Myocyte (in vitro differentiated cells): ENCODE measurements at regions not wholly inside any gene's neighbourhood (a gene's known extent, or its start where the extent isn't known, plus 50 kb on each side); places are given as distances from the start of the nearest gene placed in this dataset.

Experiments
- DNase-seq: peaks from one replicate; pipeline ENCODE4 v3.0.0-alpha.2; 2012; ENCODE audit warnings: low read depth

GRCh38 chr18:40582105-40582504 lies 1372.9 kb upstream of the PIK3C3 start:
- DNase-seq = no peak

GRCh38 chr18:40577981-40578365 lies 1377.1 kb upstream of the PIK3C3 start:
- DNase-seq = no peak

- DNase-seq = no peak
These were observed 1377.6 kb upstream of the PIK3C3 start for GRCh38 chr18:40577239-40577980.

- no peak for DNase-seq
These were observed 1378.4 kb upstream of the PIK3C3 start for GRCh38 chr18:40576507-40577115.

GRCh38 chr18:40570615-40571014 lies 1384.4 kb upstream of the PIK3C3 start:
- DNase-seq = no peak

- no peak for DNase-seq
These were observed 1385.4 kb upstream of the PIK3C3 start for GRCh38 chr18:40569605-40570004.

- DNase-seq = no peak
These were observed 1388.6 kb upstream of the PIK3C3 start for GRCh38 chr18:40566510-40566844.

- DNase-seq = no peak
These were observed 1389.1 kb upstream of the PIK3C3 start for GRCh38 chr18:40565805-40566509.

GRCh38 chr18:40559556-40559955 lies 1395.5 kb upstream of the PIK3C3 start:
- no peak for DNase-seq

- DNase-seq = no peak
These were observed 1396.2 kb upstream of the PIK3C3 start for GRCh38 chr18:40558706-40559392.

- DNase-seq = no peak
These were observed 1399.1 kb upstream of the PIK3C3 start for GRCh38 chr18:40555914-40556313.

- no peak for DNase-seq
These were observed 1402.0 kb upstream of the PIK3C3 start for GRCh38 chr18:40553029-40553428.

GRCh38 chr18:40546875-40547274 lies 1408.2 kb upstream of the PIK3C3 start:
- no peak for DNase-seq

GRCh38 chr18:40534723-40535122 lies 1420.3 kb upstream of the PIK3C3 start:
- DNase-seq = no peak

GRCh38 chr18:40532046-40532445 lies 1423.0 kb upstream of the PIK3C3 start:
- no peak for DNase-seq

GRCh38 chr18:40531051-40531450 lies 1424.0 kb upstream of the PIK3C3 start:
- no peak for DNase-seq

- no peak for DNase-seq
These were observed 1425.6 kb upstream of the PIK3C3 start for GRCh38 chr18:40529478-40529877.

- DNase-seq = no peak
These were observed 1430.2 kb upstream of the PIK3C3 start for GRCh38 chr18:40524881-40525280.

- no peak for DNase-seq
These were observed 1431.7 kb upstream of the PIK3C3 start for GRCh38 chr18:40523287-40523686.

- no peak for DNase-seq
These were observed 1454.0 kb upstream of the PIK3C3 start for GRCh38 chr18:40501026-40501425.

GRCh38 chr18:40494603-40495002 lies 1460.4 kb upstream of the PIK3C3 start:
- no peak for DNase-seq

GRCh38 chr18:40493316-40493715 lies 1461.7 kb upstream of the PIK3C3 start:
- no peak for DNase-seq
